ENCODE measurements at regions not wholly inside any gene's neighbourhood (a gene's known extent, or its start where the extent isn't known, plus 50 kb on each side); places are given as distances from the start of the nearest gene placed in this dataset.
A peak's percentile ranks its signal among the peaks of the same experiment; 100 is the strongest.

DNA sequence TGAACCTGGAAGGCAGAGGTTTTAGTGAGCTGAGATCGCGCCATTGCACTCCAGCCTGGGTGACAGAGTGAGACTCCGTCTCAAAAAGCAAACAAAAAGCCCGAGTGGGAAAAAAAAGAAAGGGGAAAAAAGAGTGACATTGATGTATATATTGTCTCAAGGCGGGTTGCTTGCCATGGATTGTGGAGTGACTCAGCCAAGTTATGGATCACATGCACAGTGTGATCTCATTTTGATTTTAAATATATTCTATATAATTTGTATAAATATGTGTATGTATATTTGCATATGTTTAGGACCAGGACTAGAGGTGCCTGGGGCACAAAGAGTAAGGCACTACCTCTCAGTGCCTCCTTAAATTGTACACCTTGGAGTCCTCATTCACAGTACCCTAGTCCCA, 116.2 kb upstream of the RASSF8 start:
- no peak for DNase-seq (ENCODE audit: low spot score)
- TF ChIP-seq, protein P1, sequence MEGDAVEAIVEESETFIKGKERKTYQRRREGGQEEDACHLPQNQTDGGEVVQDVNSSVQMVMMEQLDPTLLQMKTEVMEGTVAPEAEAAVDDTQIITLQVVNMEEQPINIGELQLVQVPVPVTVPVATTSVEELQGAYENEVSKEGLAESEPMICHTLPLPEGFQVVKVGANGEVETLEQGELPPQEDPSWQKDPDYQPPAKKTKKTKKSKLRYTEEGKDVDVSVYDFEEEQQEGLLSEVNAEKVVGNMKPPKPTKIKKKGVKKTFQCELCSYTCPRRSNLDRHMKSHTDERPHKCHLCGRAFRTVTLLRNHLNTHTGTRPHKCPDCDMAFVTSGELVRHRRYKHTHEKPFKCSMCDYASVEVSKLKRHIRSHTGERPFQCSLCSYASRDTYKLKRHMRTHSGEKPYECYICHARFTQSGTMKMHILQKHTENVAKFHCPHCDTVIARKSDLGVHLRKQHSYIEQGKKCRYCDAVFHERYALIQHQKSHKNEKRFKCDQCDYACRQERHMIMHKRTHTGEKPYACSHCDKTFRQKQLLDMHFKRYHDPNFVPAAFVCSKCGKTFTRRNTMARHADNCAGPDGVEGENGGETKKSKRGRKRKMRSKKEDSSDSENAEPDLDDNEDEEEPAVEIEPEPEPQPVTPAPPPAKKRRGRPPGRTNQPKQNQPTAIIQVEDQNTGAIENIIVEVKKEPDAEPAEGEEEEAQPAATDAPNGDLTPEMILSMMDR (IDR thresholded peaks at IDR 0.05) = no peak
- ATAC-seq (ENCODE audit: low FRiP score) = no peak

DNA sequence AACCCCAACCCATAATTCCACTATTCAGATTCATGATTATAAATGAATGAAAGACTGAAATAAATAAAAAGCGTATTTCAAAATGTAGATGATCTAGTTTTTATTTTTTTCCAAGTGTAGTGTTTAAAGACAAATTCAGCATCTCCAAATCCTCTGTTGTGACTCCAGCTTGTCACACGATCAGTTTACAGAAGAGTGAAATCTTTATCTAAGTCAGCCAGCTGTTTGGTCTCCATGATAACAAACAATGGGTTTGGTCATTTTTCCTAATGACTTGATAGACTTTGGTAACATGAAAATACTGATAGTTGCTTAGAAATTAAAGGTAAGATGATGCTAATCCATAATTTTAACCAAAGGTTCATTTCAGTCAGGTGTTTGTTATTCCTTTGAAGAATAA, 114.5 kb upstream of the RASSF8 start:
- TF ChIP-seq, protein P1 (IDR thresholded peaks at IDR 0.05) = no peak

DNA sequence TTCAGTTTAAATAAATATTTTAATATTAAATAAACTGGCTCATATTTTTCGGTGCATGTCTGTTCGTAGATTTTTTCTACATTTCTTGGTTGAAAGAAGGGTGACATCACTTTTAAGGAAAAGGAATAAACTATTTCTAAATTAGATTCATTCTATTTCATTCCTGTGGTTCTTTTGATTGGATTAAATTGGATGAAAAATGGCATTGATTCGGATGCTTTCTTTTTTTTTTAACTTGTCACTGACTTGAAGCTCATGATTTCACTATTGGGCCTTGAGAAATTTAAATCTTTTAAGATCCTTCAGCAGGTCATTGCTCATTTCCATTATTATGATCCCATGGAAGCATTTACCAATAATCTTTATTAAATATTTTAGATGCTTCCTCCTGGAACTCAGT, 113.1 kb upstream of the RASSF8 start:
- DNase-seq (ENCODE audit: low spot score) (no peak), ATAC-seq (ENCODE audit: low FRiP score) (no peak)
- TF ChIP-seq, protein P1 (IDR thresholded peaks at IDR 0.05) = no peak

More for the DNA sequence above, 114.5 kb upstream of the RASSF8 start:
- DNase-seq (ENCODE audit: low spot score) = no peak
- ATAC-seq (ENCODE audit: low FRiP score) = no peak

DNA sequence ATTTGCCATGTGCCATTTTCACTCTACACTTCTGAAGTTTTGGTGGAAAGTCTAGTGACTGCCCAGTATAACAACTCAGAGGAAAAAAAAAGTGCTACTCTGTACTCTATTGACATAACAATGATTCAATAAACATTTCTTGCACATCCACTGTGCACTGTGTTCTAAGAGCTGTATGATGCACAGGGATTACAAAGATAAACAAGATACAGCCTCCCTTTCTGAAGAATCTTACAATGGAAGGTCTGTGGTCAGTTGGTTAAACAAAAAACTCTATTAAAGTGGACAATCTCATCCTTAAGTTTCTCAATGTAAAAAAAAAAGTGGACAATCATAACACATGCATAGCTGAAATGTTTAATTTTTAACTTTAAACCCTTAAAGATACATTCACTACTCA, 105.7 kb upstream of the RASSF8 start:
- ATAC-seq (ENCODE audit: low FRiP score) = no peak
- TF ChIP-seq, protein P1 (IDR thresholded peaks at IDR 0.05) = no peak
- no peak for DNase-seq (ENCODE audit: low spot score)

DNA sequence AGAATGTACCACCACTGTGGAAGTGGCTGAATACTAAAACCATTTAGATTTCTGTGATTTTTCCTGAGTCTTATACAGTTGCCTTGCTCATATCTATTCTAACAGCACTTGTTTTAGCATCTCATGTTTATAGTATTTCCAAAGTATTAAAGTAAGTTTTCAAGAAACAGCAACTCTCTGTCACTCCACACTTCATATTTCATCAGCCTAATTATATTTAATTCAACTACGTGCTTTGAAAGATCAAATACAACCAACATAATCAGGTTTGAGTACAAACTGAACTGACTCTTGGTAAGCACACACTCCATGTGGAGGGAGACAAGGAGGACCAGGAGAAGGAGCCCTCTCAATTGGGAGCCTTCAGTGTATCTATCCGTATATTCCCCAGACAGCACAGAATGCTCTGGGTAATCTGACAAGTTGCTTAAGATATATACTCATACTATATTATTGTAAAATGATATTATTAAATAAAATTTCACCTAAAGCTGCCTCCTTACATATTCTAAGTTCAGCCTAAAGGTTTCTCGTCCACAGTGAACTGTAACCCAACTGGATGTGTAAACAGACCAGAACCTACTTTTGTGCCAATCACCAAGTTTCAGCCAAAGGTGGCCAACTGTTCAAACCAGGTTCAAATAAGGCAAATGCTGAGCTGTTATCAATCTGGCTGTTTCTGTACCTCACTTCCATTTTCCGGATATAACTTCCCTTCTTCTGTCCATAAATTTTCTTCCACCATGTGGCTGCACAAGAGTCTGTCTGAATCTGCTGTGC, 105.0 kb upstream of the RASSF8 start:
- TF ChIP-seq, protein P1 (IDR thresholded peaks at IDR 0.05) = no peak
- ATAC-seq (ENCODE audit: low FRiP score) (no peak), DNase-seq (ENCODE audit: low spot score) (no peak)

DNA sequence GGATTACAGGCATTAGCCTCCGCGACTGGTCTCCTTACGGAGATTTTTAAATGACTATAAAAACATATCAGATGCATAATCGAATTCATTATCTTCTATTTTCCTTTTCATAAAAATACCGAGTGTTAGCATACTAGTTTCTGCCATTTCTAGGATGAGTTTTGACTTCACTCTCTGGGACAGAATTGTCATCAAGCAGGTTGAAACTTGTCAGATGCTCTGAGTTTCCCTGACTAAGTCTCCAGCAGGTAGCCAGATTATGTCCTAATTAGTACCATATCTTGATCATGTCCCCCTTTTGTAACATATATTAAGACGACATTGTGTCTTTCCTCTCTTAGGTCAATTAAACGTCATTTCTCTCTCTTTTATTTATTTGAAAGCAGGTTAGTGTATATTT, 103.5 kb upstream of the RASSF8 start:
- no peak for DNase-seq (ENCODE audit: low spot score)
- TF ChIP-seq, protein P1 (IDR thresholded peaks at IDR 0.05) = no peak
- no peak for ATAC-seq (ENCODE audit: low FRiP score)

DNA sequence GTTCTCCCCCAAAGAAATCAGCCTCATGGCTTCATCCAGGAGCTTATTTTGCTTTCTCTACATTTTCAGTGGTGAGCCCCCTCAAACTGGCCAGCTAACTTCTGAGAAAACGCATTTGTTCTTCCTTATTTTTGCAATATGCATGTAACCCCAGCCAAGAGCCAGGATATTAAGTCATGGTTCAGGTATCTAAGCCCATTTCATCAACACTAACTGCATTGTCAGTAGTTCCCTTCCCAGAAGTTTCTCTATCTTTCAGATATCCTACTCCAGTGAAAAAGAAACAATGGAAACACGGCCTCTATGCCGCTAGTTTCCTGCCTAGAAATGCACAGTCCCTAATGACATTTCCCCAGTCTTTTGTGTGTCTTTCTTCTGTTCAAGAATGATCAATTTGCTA, 102.8 kb upstream of the RASSF8 start:
- ATAC-seq (ENCODE audit: low FRiP score) (peak; percentile 71), DNase-seq (ENCODE audit: low spot score) (no peak)
- TF ChIP-seq, protein P1 (IDR thresholded peaks at IDR 0.05) = no peak

Data from omental fat pad (tissue), 3 donors.